ENCODE measurements at regions not wholly inside any gene's neighbourhood (a gene's known extent, or its start where the extent isn't known, plus 50 kb on each side); places are given as distances from the start of the nearest gene placed in this dataset.
"Not testable (repeated sequence)": the region's sequence is repeated elsewhere in the genome, so short reads cannot be mapped to it uniquely, and the experiment has no call there.

- DNase-seq: no peak
These were observed 418.7 kb upstream of the SGO1 start for GRCh38 chr3:20604659-20605058.

DNA sequence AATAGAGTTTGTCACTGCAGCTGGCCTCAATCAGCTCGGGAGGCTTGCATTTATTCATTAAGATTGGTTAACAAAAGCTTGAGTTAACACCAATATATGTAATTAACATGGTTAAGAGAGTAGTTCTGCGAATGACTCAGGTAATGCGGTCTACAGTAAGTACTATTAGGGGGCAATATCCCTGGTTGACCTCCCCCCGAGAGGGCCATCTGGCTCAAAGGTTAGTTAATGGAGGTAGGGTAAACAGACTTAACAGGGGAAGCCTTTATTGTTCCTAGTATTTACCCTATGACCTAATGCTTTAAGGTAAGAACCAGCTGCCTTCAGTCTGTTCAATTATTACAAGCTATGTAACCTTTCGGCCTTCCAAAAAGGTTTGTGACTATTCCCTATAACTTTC, 403.3 kb upstream of the SGO1 start:
- DNase-seq: no peak

DNA sequence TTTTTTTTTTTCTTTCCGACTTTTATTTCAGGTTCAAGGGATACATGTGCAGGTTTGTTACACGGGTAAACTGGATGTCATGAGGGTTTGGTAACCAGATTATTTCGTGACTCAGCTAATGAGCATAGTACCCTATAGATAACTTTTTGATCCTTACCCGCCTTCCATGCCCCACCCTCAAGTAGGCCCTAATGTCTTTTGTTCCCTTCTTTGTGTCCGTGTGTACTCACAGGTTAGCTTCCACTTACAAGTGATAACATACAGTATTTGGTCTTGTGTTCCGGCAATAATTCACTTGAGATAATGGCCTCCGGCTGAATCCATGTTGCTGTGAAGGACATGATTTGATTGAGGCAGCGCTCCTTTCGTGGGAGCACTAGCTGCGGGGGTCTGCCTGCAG, 402.8 kb upstream of the SGO1 start:
- DNase-seq: no peak

- no peak for DNase-seq
These were observed 397.6 kb upstream of the SGO1 start for GRCh38 chr3:20583648-20584047.

DNA sequence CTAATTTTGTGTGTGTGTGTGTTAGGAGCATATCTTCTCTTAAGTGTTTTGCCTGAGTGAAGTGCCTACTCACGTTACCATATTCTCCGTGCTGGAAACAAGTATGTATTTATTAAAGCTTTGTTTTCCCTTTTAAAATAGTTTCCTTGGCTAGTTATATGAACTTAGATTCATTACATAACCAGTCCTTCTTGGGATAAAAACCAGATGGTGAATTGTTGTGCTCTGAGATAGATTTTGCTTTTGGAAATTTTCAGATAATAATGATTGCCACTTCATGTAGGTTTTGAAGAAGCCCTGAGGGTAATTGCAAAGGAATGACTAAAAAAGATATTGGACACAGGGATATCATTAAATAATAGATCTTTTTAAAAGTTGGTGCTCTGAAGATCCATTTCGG, 390.2 kb upstream of the SGO1 start:
- no peak for DNase-seq

- no peak for DNase-seq
These were observed 389.1 kb upstream of the SGO1 start for GRCh38 chr3:20575146-20575545.

DNA sequence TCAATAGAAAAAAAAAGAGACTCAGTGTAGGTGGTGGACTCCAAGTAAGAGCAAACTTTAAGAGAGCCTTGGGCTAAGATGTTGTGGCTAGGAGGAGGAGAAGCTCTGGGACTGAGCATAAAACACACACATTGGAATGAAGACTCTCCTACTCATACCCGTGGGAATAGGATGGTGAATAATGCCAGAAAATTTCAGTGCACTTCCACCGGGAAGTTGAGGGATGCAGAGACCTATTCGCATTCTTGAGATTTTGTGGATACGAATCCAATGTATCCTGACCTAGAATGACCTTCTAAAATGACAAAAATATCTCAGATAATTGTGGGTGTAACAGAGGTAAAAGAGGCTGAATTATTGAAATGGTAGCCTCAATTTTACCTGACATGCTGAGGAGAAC, 388.7 kb upstream of the SGO1 start:
- no peak for DNase-seq

GRCh38 chr3:20573175-20573574, 387.2 kb upstream of the SGO1 start:
- no peak for DNase-seq

DNA sequence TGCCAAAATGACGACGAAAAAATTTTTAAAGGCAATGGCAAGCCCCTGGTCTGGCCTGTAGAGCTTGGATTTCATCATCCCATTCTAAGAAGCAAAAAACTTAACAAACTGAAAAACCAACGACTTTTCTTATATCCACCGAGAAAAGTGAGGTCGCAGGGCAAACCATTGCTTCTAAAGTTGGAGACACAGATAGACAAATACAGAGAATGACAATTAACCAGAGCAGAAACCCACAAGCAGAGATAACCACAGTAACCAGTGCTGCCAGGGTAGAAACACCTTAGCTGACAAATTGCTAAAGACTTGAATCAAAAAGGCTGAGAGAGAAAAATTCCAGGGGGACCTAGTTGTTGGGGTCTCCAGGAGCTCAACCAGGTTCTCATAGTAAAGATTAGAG, 386.5 kb upstream of the SGO1 start:
- DNase-seq: no peak

DNA sequence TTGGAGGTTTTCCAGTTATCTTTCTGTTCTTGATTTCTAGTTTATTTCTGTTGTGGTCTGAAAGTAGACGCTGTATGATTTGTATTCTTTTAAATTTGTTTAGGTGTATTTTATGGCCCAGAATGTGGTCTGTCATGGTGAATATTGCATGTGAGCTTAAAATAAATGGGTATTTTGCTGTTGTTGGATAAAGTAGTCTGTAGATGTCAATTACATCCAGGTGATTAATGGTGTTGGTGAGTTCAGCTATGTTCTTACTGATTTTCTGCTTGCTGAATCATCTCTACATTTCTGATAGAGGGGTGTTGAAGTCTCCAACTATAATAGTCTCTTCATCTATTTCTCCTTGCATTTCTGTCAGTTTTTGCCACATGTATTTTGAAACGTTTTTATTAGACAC, 383.3 kb upstream of the SGO1 start:
- no peak for DNase-seq

DNA sequence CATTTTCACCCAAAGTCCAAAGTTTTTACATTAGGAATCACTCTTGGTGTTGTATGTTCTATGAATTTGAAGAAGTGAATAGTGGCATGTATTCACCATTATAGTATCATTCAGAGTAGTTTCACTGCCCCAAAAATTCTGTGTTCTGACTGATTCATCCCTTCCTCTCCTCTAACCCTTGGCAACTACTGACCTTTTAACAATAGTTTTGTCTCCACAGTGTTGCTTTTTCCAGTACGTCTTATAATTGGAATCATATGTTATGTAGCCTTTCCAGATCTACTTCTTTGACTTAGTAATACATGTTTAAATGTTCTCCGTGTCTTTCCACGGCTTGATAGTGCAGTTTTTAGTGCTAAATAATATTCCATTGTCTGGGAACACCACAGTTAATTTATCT, 379.0 kb upstream of the SGO1 start:
- DNase-seq: no peak

GRCh38 chr3:20563985-20564384, 378.0 kb upstream of the SGO1 start:
- DNase-seq: no peak

GRCh38 chr3:20563251-20563650, 377.2 kb upstream of the SGO1 start:
- DNase-seq: no peak

- no peak for DNase-seq
These were observed 375.2 kb upstream of the SGO1 start for GRCh38 chr3:20561166-20561565.

DNA sequence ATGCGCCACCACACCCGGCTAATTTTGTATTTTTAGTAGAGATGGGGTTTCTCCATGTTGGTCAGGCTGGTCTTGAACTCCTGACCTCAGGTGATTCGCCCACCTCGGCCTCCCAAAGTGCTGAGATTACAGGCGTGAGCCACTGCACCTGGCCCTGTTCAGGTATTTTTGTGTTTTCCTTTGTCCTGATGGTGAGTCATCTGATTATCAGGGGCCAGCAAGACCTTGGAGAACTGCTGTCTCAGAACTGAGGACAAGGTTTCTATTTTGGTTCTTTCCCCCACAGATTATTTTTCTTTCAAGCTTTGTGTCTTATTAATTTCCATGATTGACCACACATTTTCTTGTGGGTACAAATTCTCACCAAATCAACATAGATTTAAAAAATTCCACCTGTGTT, 374.4 kb upstream of the SGO1 start:
- DNase-seq: not testable (repeated sequence)

GRCh38 chr3:20558161-20558560, 372.2 kb upstream of the SGO1 start:
- no peak for DNase-seq

GRCh38 chr3:20556661-20557060, 370.7 kb upstream of the SGO1 start:
- no peak for DNase-seq

DNA sequence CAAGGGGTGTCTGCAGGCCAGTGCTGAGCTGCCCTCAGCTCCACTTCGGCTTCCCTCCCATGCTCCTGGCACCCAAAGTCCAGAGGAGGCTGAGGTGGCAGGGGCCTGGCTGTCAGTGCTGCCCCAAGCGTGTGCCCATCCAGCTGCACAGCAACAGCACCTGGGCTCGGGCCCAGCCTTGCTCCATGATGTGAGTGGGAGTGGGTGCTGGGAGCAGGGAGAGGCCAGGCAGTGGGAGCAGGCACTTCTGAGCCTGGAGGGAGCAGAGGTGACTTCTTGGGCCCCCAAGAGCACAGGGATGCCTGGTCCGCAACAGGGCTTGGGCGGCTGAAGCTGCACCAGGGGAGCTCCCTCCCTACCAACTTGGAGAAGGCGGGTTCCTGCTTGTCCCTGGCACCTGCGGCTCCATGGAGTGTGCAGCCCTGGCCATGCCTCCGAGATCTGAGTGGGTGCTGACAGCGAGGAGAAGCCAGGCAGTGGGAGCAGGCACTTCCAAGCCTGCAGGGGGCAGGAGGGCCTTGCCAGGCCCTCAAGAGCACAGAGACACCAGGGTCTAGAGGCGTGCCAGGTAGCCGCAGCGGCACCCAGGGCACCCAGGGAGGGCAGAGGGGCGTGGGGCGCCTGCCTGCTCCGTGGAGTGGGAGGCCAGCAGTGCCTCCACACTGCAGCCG, 366.7 kb upstream of the SGO1 start:
- DNase-seq: no peak

- DNase-seq: not testable (repeated sequence)
These were observed 361.6 kb upstream of the SGO1 start for GRCh38 chr3:20547361-20548269.

DNA sequence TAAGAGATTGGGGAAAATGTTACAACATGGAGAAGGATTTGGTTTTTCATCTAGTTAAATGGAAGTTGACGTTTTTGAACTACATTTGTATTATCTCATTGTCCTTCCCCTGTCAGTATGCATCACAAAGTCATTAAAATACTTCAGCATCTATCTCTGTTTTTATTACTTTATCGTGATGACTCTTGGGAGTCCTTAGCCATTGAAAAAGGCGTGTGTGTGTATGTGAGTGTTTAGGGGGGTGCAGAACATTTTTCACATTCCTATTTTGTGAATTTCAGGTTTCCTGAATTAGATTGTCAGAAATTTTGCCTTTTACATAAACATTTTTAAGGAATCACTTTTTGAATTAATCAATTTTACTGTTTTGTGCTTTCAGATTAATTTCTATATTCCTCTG, 360.6 kb upstream of the SGO1 start:
- DNase-seq: no peak

DNA sequence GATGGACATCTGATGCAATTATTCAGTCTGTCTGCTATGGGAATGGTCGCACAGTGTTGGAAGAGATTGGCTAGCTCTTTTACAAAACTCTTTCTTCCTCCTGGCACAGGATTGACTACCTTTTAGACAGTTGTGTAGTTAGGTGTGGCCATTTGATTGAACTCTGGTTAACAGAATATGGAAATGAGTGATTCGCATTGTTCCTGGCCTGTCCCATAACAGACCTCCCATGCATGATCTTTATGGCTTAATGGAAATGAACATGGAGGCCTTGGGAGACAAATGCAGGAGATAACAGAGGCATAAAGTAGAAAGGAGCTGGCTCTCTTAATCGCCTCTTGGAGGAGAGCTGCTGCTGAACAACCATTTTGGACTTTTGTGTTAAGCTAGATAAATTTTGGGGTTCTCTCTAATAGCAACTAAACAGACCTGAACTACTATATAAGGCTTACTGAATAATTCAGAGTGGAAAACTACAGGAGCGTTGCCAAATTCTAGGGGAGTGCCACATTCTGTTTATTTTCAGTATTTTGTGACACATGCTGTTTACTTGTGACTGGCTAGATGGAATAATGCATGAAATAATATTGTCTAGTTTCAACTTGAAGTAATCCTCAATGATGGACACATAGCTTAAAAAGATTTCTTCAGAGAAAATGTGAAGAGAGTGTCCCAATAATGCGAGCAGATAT, 357.7 kb upstream of the SGO1 start:
- DNase-seq: no peak

- DNase-seq: no peak
These were observed 354.1 kb upstream of the SGO1 start for GRCh38 chr3:20540066-20540465.

DNA sequence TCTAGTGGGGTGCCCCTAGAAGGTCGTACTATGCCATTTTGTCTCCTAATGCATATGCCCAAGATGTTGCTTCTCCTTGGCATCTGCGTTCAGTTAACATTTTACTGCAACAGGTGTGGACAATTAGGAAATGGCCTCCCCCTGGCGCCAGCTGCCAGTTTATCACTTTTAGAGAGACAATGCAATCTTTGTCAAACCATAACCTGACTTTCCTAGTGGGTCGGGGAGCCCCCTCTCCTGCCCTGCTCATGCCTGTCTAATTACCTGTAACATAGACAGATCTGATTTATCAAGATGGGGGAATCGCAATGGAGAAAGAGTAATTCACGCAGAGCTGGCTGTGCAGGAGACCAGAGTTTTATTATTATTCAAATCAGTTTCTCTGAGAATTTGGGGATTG, 353.7 kb upstream of the SGO1 start:
- DNase-seq: no peak

- DNase-seq: no peak
These were observed 351.2 kb upstream of the SGO1 start for GRCh38 chr3:20537234-20537633.
